KOPT-K1 (cell line): ENCODE measurements at regions not wholly inside any gene's neighbourhood (a gene's known extent, or its start where the extent isn't known, plus 50 kb on each side); places are given as distances from the start of the nearest gene placed in this dataset.
"Not testable (repeated sequence)": the region's sequence is repeated elsewhere in the genome, so short reads cannot be mapped to it uniquely, and the experiment has no call there.

ENCODE experiments used
- H3K27ac ChIP-seq: fragments of 200-600 bp; sonication (generic); 2 replicates; pipeline ENCODE4 v1.5.1; 2016; ENCODE audit warnings: antibody characterized with exemption, mild to moderate bottlenecking, low read depth, low read length; ENCODE audit not compliant: poor library complexity, severe bottlenecking
- H3K36me3 ChIP-seq: fragments of 200-600 bp; sonication (generic); 2 replicates; pipeline ENCODE4 v1.5.1; 2017; ENCODE audit warnings: antibody characterized with exemption, mild to moderate bottlenecking, low read length, moderate library complexity; ENCODE audit not compliant: insufficient read depth
- H3K9me3 ChIP-seq: fragments of 200-600 bp; sonication (generic); 2 replicates; pipeline ENCODE4 v1.5.1; 2017; ENCODE audit warnings: antibody characterized with exemption, low read length, mild to moderate bottlenecking; ENCODE audit not compliant: insufficient read depth, poor library complexity, severe bottlenecking

GRCh38 chr22:22338778-22339177, 94.2 kb downstream of the VPREB1 start:
- H3K27ac ChIP-seq, H3K36me3 ChIP-seq, H3K9me3 ChIP-seq: not testable (repeated sequence)

DNA sequence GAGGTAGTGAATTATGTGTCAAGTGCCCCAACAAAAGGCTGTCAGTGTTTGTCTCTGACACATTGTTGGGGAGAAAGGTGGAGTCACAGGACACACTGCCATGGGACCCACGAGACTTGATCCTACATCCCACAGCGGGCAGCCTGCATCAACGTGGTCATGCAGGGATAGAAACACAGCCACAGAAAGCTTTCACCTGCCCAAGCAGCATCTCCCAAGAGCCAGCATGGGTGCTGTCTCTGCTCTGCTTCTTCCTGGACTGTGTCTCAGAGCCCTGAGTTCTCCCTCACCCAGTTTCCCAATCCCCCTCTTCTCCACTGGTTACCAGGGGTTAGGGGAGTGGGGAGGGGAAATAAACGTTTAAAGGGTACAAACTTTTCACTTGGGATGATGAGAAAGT, 97.2 kb downstream of the VPREB1 start:
- Histone ChIP-seq H3K9me3 (peaks cover 3% of the 10 kb centered on the region), H3K27ac (no peak overlapping the region), H3K36me3 (no peaks in the 10 kb centered on the region)

- H3K36me3 ChIP-seq = no peaks in the 10 kb centered on the region
- no peak overlapping the region for H3K27ac ChIP-seq
- H3K9me3 ChIP-seq = no peaks in the 10 kb centered on the region
These were observed 98.4 kb downstream of the VPREB1 start for GRCh38 chr22:22342697-22343580.

- Histone ChIP-seq H3K9me3 (no peaks in the 10 kb centered on the region), H3K36me3 (no peaks in the 10 kb centered on the region), H3K27ac (no peak overlapping the region)
These were observed 99.2 kb downstream of the VPREB1 start for GRCh38 chr22:22343581-22344296.

DNA sequence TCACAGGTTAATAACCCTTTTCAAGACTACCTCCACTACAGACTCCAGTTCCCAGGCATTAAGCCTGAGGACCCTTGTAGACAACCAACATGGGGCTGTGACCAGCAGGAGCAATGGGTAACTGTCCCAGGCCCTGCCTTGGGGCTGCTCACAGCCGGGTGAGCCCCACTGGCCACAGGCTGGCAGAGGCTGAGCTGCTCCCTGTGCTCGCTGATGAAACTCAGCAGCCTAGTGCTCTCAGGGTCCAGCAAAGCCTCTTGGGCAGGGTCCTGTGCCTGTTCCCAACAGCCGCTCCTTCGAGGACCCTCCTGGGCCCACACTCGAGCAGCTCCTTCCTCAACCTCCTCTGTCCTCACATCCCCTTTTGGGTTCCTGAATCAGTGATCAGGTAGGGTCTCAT, 99.8 kb downstream of the VPREB1 start:
- Histone ChIP-seq H3K27ac (no peak overlapping the region), H3K36me3 (no peaks in the 10 kb centered on the region), H3K9me3 (no peaks in the 10 kb centered on the region)

DNA sequence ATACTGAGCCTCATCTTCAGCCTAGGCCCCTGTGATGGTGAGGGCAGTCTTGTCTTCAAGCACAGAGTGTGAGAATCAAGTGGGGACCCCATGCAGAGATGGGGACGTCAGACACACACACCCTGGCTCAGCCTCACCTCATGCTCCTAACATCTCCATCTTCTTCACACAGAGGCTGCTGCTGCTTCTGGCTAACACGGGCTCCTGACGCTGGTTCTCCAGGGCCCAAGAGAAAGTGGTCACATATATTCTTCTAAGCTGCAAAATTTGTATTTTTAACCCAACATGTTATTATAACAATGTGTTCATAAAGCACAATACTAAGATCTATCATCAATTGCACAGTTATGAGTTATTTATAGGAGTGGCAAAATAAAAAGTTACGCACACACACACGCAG, 101.2 kb downstream of the VPREB1 start:
- Histone ChIP-seq H3K27ac (no peak overlapping the region), H3K36me3 (no peaks in the 10 kb centered on the region), H3K9me3 (no peaks in the 10 kb centered on the region)

DNA sequence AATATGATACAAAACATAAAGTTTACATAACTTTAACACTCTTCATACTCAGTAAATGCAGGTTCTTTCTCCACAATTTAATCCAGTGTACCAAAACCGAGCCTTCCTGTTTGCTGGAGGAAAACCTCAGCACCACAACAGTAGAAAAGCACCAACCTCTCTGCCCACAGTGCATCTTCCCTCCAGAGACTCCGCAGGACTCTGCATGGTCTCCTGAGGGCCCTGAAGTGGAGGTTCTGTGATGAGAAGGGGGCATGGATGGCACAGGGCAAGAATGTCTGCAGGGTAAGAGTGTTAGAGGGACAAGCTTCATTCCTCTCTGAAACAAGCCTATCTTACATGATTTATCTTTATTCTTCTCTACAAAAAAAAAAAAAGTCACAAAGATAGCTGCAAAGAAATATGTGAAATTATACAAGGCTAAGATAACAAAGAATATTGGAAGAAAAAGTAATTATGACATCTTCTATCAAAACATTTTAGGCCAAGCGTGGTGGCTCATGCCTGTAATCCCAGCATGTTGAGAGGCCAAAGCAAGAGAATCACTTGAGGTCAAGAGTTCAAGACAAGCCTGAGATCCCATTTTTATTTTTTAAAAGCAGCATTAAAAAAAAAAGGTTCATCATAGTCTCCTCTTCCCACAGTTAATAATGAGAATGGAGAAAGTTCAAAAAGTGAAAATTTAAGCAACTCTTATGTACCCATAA, 102.0 kb downstream of the VPREB1 start:
- H3K9me3 ChIP-seq = no peaks in the 10 kb centered on the region
- H3K27ac ChIP-seq = no peak overlapping the region
- no peaks in the 10 kb centered on the region for H3K36me3 ChIP-seq

GRCh38 chr22:22348127-22348814, 103.7 kb downstream of the VPREB1 start:
- no peaks in the 10 kb centered on the region for H3K36me3 ChIP-seq
- no peaks in the 10 kb centered on the region for H3K9me3 ChIP-seq
- no peak overlapping the region for H3K27ac ChIP-seq

DNA sequence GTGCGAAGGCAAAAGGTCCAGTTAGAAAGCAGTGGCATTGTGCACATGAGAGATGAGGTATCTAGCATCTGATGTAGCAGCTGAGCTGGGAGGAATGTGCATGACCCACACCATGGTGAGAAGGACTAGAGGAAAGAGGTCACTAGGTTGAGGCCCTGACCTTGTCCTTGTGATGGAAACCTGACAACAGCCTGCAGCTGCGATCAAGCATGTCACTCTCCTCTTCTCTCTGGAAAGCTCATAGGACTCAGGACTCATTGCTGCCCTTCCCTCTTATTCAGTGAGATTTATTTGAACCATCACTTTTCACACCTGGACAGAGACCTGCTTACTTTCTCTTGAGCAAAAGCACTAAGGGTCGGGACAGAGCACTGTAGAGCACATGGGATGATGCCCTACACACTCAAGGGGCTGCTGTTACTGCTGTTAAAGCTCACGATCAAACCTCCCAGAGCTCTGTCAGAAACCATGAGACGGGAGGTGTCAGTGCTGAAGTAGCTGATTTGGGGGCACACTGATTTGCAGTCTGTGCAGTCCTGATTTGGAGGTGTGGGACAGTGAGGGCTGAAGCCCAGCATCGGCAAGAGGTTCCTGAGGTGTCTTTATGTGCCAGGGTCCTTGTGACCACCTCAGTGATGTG, 104.3 kb downstream of the VPREB1 start:
- H3K36me3 ChIP-seq = no peaks in the 10 kb centered on the region
- no peak overlapping the region for H3K27ac ChIP-seq
- H3K9me3 ChIP-seq = no peaks in the 10 kb centered on the region

DNA sequence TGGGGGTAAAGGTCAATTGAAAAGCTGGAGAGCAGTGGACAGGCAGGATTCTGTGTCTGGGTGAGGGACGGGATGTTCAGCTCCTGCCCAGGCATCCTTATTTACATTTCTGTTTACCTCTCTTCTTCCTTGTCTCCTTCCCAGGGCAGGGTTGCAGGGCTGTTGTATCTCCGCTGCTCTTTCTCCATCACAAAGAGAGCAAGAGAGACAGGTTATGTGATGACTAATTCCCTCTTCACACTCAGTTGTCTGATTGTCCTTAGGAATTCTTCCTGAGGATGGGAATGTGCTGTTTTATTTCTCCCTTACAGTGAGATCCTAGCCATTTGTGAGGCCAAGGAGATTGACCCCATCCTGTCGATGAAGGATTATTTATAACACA, 104.9 kb downstream of the VPREB1 start:
- no peaks in the 10 kb centered on the region for H3K36me3 ChIP-seq
- no peak overlapping the region for H3K27ac ChIP-seq
- no peaks in the 10 kb centered on the region for H3K9me3 ChIP-seq

DNA sequence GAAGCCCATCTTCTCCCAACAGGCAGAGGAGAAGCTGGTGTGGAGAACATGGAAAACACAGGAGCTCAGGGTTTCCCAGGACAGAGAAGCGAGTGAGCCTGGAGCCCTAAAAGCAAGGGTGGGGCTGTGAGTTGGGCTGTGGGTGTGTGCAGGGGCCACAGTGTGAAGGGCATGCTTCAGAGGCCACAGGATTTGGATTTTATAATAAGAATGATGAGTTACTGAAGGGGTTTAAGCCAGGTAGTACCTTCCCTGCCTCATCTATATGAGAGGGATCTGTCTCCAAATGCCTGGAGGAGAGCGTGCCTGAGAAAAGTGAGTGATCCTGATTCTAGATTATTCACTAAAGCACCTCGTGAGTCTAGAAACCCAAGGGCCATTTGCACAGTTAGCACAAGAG, 106.8 kb downstream of the VPREB1 start:
- Histone ChIP-seq H3K36me3 (no peaks in the 10 kb centered on the region), H3K27ac (no peak overlapping the region), H3K9me3 (no peaks in the 10 kb centered on the region)

GRCh38 chr22:22352371-22352999, 107.9 kb downstream of the VPREB1 start:
- H3K36me3 ChIP-seq = no peaks in the 10 kb centered on the region
- H3K9me3 ChIP-seq = no peaks in the 10 kb centered on the region
- H3K27ac ChIP-seq = no peak overlapping the region

DNA sequence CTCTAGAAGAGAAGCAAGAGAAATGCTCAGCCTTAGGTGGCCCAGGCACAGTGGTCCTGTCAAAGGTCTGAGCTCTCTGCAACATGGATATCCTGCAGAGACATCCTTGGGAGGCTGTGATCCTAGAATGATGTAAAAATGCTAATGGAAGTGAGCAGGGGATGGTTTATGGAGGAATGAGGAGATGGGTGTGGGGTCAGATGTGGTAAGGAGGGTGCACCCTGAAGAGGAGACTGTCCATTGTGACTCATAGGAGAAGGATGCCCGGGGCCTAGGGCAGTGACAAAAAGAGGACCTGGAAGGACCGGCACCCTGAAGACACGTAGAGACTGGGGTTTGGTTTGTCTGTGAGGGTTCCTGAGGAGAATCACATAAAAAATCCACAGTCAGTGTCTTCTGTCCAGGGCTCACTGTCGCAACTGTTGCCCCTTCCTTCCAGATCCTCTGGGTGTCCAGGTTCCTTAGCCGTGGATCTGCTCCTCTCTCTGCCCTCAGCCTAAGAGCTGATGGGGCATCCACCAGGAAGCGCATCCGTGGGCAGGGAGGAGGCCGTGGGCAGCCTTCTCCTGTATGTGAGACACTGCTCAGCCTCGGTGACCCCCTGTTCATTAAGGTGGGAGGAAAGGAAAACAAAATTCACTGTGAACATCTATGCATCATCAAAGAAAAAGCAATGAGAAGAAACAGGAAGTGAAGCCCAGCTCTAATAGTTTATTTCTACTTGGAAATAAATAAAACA, 110.7 kb downstream of the VPREB1 start:
- Histone ChIP-seq H3K9me3 (no peaks in the 10 kb centered on the region), H3K27ac (no peak overlapping the region), H3K36me3 (no peaks in the 10 kb centered on the region)
